NOMO-1 treated with DMSO at 0.1 percent for 48 hours (cell line): ENCODE measurements at regions not wholly inside any gene's neighbourhood (a gene's known extent, or its start where the extent isn't known, plus 50 kb on each side); places are given as distances from the start of the nearest gene placed in this dataset.

ENCODE experiments used
- DNase-seq: peaks from one replicate; lab custom pipeline; 2025; ENCODE audit not compliant: unreplicated experiment; lab: John Stamatoyannopoulos, UW

DNA sequence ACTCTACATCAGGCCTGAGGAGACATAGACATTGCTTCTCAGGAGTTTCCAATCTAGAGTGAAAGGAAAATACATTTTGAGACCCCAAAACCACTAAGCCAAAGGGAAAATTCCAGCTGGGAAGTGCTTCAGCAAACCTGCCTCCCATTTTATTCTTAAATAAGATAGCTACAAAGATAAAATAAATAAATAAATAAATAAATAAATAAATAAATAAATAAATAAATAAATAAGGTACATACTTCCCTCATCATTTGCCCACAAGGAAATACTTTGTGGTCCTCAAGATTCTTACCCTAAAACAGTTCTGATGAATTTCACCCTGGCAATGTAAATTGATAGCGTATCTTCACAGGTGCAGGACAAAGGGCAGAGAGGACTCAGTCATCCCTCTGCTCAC lies 474.0 kb upstream of the ROBO1 start:
- DNase-seq = no peak

DNA sequence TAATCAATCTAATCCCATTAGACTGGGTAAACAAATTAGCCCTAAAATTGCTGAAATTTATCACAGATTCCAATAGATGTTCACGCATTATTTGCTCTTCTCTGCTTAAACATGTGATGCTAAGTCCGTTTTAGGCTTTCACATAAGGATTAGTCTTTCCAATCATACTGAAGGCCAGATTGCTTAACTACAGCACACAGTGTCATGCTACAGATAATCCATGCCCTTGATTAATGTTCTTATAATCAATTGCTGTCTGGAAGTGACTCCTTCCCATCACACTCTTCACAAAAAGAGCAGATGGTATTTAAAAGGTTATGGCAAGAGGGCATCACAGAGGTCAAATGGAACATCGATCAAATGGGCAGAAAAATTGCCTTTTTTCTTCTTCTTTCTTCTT lies 471.5 kb upstream of the ROBO1 start:
- no peak for DNase-seq

DNA sequence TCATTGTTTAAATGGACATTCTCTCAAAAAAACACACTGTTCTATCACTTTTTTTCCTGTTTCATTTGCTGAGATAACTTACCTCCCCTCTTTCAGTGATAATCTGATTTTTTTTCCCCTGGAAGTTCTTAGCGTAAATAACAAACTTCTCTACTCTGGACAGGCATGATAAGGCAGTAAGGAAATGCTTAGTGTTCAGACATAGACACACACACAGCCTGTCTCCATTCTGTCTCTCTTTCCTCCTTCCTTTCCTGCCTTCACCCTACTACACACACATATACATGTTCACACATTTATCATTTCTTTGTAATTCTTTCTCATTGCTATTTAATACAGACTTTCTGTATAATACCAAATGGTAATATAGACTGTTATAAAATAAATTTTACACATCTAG lies 470.8 kb upstream of the ROBO1 start:
- DNase-seq = no peak

DNA sequence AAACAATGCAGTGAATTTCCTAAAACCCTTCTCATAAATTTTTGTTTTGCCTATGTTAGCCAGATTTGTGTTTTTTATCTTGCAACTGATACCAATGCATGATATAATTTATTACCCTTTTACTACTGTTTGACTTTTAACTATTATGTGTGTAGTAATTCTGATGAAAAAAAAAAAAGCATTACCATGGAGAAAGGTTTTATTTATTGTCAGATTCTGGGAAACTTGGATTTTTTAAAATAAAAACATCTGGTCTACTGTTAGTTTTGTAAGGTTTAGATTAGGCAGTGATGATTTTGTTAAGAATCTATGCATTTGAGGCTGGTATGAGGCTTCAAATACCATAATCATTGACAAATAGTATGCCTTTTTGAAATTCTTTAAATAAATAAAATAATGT lies 470.4 kb upstream of the ROBO1 start:
- no peak for DNase-seq

DNA sequence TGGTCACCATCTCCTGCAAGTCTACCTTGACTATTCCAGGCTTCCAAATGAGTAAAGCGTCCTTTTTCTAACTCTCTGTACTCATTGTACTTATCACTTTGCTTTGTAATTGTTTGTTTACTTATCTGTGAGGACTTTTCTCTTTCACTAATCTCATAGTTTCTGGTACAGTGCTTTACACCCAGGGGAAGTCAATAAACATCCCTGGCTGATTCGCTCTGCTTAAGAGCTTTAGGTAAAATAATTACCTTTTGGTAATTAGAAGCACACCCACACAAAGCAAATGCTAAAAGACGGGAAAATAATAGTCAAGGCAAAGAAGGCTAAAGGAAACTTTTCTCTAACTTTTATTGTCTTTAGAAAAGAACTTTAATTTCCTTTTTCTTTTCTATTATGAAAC lies 466.9 kb upstream of the ROBO1 start:
- DNase-seq = no peak

DNA sequence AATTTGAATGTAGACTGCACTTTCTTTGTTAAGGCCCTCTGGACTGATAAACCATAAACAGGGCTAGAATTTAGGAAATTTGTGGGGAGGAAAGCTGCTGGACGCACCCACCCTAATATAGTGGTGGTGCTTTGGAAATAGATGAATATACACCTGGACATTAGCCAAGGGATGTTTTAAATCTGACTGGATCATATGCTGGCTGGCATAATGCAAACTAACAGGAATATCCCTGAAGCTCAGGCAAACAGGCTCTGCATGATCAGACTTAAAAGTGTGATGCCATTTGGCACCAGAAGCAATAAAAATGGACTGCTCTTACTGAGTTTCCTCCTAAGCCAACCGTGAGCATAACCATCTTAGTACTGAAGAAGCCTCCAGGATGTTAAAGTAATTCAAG lies 465.8 kb upstream of the ROBO1 start:
- DNase-seq = no peak

DNA sequence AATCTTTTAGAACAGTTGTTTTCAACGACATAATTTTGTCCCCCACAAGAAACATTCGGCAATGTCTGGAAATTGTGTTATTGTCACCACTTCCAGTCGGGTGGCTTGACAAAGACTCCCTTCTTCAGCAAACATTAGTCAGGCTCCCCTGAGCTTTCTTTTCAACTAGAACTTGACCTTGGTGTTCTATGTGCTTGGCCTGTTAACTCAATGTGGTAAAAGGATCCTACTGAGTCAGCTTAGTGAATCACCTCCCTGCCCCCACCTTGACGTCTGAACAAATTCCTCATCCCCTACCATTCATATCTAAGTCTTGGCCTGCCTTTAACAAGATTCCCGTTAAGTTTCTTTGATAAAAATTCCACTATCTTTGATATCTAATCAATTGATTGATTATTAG lies 465.0 kb upstream of the ROBO1 start:
- no peak for DNase-seq

DNA sequence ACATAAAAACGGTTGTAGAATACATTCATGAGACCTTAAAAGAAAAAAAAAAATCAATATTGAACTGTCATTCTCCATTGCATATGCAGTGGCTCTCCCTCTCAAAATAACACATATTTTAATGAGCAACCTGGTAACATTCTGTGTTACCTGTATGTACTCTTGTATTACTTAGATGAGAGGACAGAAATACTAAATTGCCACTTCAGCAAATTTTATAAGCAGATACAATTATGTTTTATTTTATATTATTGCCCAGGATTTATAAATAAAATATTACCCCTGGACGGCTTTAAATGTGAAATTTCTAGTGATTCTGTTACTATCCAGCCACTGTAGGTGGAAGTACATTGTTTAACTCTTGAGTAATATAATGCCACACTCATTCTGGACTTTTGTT lies 463.2 kb upstream of the ROBO1 start:
- no peak for DNase-seq

DNA sequence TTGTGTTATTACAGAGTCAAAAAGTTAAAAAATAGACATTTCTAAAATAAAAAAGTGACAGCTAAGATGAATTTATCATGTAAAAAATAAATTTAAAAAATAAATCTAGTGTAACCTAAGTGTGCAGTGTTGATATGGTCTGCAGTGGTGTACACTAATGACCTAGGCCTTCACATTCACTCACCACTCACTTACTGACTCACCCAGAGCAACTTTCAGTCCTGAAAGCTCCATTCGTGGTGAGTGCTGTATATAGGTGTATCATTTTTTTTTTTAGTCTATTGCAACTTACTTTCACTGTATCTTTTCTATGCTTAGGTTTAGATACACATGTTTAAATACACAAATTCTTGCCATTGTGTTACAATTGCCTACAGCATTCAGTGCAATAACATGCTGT lies 459.4 kb upstream of the ROBO1 start:
- DNase-seq = no peak

DNA sequence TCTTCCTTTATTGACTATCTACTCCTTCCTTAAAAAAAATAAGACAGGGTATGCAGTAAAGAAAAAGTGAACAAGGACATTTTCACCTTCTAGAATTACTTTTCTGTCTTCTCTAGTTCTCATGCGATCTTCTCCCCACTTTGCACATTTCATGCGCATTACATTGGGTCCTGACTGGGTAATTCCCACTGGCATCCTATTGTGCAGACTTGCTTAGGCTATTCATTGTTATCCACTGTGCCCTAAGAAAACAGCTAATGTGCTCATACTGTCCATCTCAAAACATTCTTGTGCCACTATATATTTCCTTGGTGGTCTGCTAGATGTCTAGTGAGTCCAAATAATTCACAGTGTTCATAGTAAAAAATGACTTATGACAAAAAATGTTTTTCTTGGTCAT lies 447.4 kb upstream of the ROBO1 start:
- no peak for DNase-seq

DNA sequence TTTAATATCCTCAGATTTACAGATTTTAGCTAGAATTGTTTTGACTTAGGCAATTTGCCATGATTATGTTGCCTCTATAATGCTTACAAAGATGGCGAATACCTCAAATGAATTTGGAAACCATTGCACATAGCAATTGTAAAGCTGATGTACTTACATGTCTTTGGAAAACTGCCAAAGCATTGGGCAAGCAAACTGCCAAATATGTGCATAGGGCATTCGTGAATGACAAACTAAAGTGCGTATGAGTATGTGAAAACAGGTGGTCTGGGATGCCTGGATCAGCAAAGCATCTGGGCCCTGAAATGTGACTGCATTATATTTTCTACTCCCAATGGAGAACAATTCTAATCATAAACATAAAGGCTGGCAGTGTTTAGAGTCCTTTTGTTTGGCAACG lies 445.3 kb upstream of the ROBO1 start:
- DNase-seq = no peak

DNA sequence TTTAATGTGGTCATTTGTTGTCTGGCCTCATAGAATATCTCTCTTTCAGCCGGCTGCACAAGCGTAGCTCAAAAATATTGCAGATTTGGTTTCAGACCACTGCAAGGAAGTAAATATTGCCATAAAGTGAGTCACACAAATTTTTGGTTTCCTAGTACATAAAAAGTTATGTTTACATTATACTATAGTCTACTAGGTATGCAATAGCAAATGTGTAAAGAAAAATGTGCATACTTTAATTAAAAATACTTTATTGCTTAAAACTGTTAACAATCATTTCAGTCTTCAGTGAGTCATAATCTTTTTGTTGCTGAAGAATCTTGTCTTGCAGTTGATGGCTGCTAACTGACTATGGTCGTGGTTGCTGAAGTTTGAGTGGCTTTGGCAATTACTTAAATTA lies 425.1 kb upstream of the ROBO1 start:
- peak; percentile 16 for DNase-seq

DNA sequence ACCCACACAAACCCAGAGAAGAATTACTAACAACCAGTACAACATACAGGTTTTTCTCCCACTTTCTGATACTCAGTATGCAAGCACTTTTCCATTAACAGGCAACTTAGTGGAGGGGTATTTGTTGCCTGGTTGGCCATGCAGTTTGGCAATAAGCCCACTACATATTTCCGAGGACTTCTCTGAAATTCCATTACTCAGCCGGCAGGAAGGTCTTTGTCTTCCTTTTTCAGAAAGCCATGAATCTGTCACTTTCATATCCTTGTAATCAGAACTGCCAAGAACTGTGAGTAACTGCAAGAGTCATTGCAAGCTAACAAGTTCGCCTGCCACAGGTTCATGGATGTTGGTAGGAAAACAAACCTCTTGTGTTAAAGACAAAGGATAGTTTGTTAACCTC lies 422.3 kb upstream of the ROBO1 start:
- peak; percentile 31 for DNase-seq

DNA sequence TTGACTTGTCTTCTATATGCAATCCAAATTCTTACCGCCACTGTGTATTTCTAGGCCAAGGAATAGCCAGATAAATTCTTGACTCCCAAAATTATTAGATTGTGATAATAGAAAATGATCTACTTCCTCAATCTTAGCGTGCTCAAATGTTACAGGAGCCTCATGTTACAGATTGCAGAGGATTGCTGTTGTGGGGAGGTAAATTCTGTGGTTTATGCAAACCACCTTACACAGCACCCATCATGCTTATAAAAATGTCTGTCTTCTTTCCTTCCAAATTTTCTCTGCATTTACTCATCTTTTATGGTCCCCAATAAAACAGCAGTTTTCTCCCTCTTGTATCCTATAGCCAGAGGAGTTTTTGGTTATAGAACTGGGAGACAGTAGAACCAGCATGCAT lies 420.2 kb upstream of the ROBO1 start:
- no peak for DNase-seq

DNA sequence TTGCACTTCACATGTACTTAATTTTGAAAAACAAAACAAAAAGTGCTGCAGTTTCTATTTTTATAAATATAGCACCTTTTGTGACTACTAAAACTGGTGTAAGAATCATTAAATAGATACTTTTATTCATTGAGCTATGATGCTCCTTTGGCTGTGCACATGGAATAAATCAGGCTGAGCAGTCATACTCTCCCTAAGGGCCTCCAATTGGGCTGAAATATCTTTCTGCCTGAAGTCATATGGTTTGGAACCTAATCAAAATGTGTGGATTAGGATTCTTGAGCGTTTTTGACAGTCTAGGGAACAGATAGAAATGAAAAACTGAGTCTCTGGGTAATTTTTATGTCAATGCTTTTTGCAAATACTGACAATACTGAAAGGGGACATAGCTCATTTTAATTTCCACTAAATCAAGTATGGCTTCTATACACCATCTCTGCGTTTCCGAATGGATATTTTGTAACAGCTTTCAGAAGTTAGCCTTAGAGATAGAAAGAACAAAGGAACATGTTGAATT lies 392.2 kb upstream of the ROBO1 start:
- DNase-seq = no peak

DNA sequence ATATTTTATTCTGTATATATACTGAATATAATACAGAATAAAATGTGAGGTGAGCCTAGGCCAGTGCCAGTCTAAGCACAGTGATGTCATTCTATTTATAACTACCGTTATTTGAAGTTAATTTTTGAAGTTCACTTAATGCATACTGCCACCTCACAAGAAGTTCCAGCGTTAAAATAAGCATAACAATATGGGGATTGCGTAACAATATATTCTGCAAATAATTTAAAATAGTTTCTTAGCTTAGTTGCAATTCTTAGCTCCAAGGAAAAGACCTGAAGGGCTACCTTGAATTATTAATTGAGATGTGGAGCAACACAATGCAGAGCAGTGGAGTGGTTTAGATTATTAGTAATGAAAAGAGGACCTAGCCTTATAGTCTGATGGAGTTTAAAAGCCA lies 390.5 kb upstream of the ROBO1 start:
- no peak for DNase-seq

DNA sequence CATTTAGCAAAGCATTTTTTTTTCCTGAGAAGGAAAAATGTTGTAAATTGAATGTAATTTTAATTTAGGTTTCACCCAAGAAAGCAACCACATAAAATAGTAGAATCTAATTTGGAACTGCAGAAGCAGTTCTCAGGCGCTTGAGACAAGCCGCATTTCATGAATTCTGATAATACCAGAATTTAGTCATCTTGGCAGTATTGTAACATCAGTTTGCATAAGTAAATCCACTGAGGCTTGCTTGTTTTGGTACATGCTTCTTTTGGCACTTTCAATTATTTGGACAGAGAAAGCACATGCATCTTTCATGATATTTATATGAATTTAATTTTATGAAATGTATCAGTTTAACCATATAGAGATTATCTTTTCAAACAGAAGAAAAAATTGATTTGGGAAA lies 389.7 kb upstream of the ROBO1 start:
- DNase-seq = no peak

DNA sequence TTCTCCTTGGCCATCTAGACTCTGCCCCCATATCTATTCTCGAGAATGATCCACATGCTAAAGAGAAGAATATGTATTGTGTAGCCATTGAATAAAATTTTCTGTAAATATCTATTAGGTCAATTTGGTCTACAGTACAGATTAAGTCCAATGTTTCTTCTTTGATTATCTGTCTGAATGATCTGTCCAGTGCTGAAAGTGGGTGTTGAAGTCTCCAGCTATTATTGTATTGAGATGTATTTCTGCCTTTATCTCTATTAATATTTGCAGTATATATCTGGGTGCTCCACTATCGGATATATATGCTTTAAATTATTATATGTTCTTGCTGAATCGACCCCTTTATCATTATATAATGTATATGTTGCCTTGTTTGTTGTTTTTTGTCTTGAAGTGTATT lies 384.9 kb upstream of the ROBO1 start:
- DNase-seq = no peak

DNA sequence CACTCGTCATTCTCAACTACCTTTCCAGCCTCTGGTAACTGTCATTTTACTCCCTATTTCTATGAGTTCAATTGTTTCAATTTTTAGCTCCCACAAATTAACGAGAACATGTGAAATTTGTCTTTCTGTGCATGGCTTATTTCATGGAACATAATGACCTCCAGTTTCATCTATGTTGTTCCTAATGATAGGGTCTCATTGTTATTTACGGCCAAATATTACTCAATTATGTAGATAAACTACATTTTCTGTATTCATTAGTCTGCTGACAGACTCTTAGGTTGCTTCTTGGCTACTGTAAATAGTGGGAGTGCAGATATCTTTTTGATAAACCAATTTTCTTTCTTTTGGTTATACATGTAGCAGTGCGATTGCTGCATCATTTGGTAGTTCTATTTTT lies 374.9 kb upstream of the ROBO1 start:
- no peak for DNase-seq

DNA sequence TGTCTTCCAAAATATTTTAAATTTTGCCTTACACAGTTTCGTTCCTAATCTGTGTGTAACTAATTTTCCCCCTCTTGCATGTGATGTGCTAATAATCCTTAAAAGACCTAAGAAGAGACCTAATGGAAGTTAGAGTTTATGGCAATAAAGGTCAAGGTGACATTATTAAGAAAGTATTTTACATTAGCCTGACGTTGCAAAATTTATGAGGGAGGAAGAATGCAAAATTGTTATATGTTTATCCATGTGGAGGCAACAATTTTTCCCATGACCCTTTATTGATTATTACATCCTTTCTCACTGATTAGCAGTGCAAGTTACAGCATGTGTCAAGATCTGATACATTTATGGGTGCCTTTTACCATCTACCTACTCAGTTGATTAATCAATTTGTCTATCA lies 373.8 kb upstream of the ROBO1 start:
- no peak for DNase-seq

DNA sequence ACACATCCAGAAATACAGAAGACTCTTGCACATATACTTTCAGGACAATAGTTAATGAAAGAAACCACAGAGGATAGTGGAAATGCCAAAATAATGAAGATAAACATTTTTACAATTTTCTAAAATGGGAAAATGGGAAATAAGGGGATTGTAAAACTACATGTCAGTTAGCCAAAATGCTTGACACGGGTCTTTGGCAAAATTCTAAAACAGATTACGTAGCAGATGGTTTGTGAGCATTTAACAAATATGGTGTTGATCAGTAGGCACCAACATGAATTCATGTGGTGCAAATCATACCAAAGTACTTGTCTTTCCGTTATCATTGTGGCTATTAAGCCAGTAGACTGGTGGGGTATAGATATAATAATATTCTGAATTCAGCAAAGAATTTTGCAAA lies 348.5 kb upstream of the ROBO1 start:
- no peak for DNase-seq

DNA sequence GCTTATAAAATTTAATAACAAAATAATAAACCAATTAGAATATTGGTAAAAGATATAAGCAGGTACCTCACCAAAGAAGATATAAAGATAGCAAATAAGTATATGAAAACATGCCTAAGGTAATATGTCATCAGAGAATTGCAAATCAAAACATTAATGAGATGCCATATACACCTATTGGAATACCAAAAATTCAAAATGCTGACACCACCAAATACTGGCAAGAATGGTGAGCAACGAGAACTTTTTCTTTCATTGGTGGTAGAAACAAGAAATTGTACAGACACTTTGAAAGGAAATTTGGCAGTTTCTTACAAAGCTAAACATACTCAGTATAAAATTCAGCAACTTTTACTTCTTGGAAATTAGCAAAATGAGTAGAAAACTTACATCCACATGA lies 346.9 kb upstream of the ROBO1 start:
- DNase-seq = no peak

DNA sequence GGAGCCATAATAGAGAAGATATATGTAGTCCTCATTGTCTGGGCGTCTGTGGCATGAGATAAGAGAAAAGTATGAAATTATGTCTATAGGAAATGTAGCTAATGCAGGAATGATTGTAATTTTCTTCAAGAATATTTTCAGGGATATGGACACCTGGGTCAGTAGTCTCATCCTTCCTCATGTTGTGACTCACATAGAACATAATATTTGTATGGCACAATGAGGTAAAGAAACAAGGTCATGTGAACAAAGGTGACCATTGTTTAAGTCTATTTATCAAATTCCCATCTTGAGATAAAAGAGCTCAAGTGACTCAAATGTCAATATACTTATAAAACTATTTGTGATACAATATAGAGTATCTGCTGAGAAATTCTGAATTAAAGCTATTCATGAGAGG lies 345.5 kb upstream of the ROBO1 start:
- DNase-seq = no peak

DNA sequence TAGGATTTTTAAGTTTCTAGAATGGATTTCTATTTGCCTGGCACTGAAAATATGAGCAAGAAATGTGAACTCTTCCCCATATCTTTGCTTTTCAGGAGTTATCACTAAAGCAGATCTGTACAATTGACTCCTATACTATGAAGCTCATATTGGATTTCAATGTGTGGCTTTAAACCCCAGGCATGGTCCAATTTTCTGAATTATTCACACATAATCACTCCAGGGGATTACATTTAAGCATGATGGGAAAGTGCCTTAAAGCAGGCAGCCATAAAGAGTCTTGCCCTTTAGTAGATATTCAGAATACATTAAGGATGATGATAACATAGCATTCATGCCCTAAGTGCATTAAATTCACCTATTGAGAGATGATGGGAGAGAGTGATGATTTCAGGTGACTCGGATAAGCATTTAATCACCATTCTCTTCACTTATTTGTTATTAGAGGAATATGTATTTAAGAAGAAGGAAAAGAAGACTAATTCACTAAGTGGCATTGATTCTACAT lies 331.8 kb upstream of the ROBO1 start:
- no peak for DNase-seq
